Trophoblast cell (in vitro differentiated cells and primary cell): ENCODE measurements at regions not wholly inside any gene's neighbourhood (a gene's known extent, or its start where the extent isn't known, plus 50 kb on each side); places are given as distances from the start of the nearest gene placed in this dataset.

Source experiments
- DNase-seq, 2 donors: peaks; one replicate each; pipeline ENCODE4 v3.0.0-alpha.2; 2016
- H2AFZ ChIP-seq: 2 replicates; pipeline ENCODE4 v1.6.1; 2013; ENCODE audit warnings: low read length, moderate library complexity, mild to moderate bottlenecking; ENCODE audit not compliant: insufficient read depth, poor library complexity
- H2AK5ac ChIP-seq: 2 replicates; pipeline ENCODE4 v1.6.1; 2013; ENCODE audit warnings: mild to moderate bottlenecking, low read length
- H2BK120ac ChIP-seq: 2 replicates; pipeline ENCODE4 v1.6.1; 2013; ENCODE audit warnings: low read length, mild to moderate bottlenecking, moderate library complexity; ENCODE audit not compliant: insufficient read depth, poor library complexity
- H2BK12ac ChIP-seq: 2 replicates; pipeline ENCODE4 v1.6.1; 2013; ENCODE audit warnings: mild to moderate bottlenecking, low read length, moderate library complexity
- H2BK5ac ChIP-seq: 2 replicates; pipeline ENCODE4 v1.6.1; 2013; ENCODE audit warnings: low read length, low read depth, moderate library complexity, mild to moderate bottlenecking; ENCODE audit not compliant: poor library complexity
- H3K14ac ChIP-seq: 2 replicates; pipeline ENCODE4 v1.6.1; 2013; ENCODE audit warnings: mild to moderate bottlenecking, low read length
- H3K18ac ChIP-seq: 2 replicates; pipeline ENCODE4 v1.6.1; 2013; ENCODE audit warnings: mild to moderate bottlenecking, low read length
- H3K23ac ChIP-seq: 2 replicates; pipeline ENCODE4 v1.6.1; 2013; ENCODE audit warnings: low read length
- H3K27ac ChIP-seq: 2 replicates; pipeline ENCODE4 v1.5.1; 2013; ENCODE audit warnings: low read depth, mild to moderate bottlenecking, inconsistent platforms, low read length, moderate library complexity
- H3K27me3 ChIP-seq: 2 replicates; pipeline ENCODE4 v1.6.1; 2013; ENCODE audit warnings: inconsistent platforms, mild to moderate bottlenecking, low read length, moderate library complexity; ENCODE audit not compliant: insufficient read depth
- H3K36me3 ChIP-seq, 2 experiments: 1 replicate in 1 of 2; 2 replicates in 1 of 2; pipeline ENCODE4 v1.6.1; 2013; ENCODE audit warnings: low read length in 2 of 2, mild to moderate bottlenecking in 2 of 2, moderate library complexity in 1 of 2; ENCODE audit not compliant: insufficient read depth in 2 of 2, control insufficient read depth in 1 of 2
- H3K4ac ChIP-seq: 2 replicates; pipeline ENCODE4 v1.6.1; 2013; ENCODE audit warnings: low read depth, mild to moderate bottlenecking, low read length, moderate library complexity
- H3K4me1 ChIP-seq, 2 experiments: 1 replicate in 1 of 2; 2 replicates in 1 of 2; pipeline ENCODE4 v1.6.1; 2013; ENCODE audit warnings: low read length in 2 of 2, mild to moderate bottlenecking in 2 of 2, moderate library complexity in 1 of 2; ENCODE audit not compliant: insufficient read depth in 2 of 2, control insufficient read depth in 1 of 2
- H3K4me2 ChIP-seq: 2 replicates; pipeline ENCODE4 v1.6.1; 2013; ENCODE audit warnings: inconsistent platforms, mild to moderate bottlenecking, low read length, moderate library complexity
- H3K4me3 ChIP-seq: 2 replicates; pipeline ENCODE4 v1.5.1; 2013; ENCODE audit warnings: mild to moderate bottlenecking, low read depth, low read length, inconsistent platforms
- H3K79me1 ChIP-seq: one replicate; pipeline ENCODE4 v1.6.1; 2013; ENCODE audit warnings: low read length
- H3K79me2 ChIP-seq: 2 replicates; pipeline ENCODE4 v1.6.1; 2013; ENCODE audit warnings: low read length, mild to moderate bottlenecking; ENCODE audit not compliant: control insufficient read depth, insufficient read depth, poor library complexity
- H3K9ac ChIP-seq: 2 replicates; pipeline ENCODE4 v1.6.1; 2013; ENCODE audit warnings: mild to moderate bottlenecking, low read length
- H3K9me3 ChIP-seq: 2 replicates; pipeline ENCODE4 v1.6.1; 2013; ENCODE audit warnings: low read depth, mild to moderate bottlenecking, control low read depth, inconsistent platforms, low read length; ENCODE audit not compliant: insufficient read depth
- H4K12ac ChIP-seq: 2 replicates; pipeline ENCODE4 v1.6.1; 2013; ENCODE audit warnings: low read depth, mild to moderate bottlenecking, low read length, moderate library complexity
- H4K8ac ChIP-seq: 2 replicates; pipeline ENCODE4 v1.6.1; 2013; ENCODE audit warnings: low read depth, mild to moderate bottlenecking, low read length, moderate library complexity
- H4K91ac ChIP-seq: one replicate; pipeline ENCODE4 v1.6.1; 2013; ENCODE audit warnings: low read depth, mild to moderate bottlenecking, low read length, moderate library complexity
- WGBS: extraction: QIAGEN DNeasy Blood & Tissue Kit; methylation state at CpG from one replicate; pipeline ENCODE4 v1.1.7; 2013; ENCODE audit warnings: missing lambda C conversion rate; ENCODE audit not compliant: insufficient read length, insufficient coverage; ENCODE audit errors: extremely low coverage; 5-methylcytosine and 5-hydroxymethylcytosine counted together

DNA sequence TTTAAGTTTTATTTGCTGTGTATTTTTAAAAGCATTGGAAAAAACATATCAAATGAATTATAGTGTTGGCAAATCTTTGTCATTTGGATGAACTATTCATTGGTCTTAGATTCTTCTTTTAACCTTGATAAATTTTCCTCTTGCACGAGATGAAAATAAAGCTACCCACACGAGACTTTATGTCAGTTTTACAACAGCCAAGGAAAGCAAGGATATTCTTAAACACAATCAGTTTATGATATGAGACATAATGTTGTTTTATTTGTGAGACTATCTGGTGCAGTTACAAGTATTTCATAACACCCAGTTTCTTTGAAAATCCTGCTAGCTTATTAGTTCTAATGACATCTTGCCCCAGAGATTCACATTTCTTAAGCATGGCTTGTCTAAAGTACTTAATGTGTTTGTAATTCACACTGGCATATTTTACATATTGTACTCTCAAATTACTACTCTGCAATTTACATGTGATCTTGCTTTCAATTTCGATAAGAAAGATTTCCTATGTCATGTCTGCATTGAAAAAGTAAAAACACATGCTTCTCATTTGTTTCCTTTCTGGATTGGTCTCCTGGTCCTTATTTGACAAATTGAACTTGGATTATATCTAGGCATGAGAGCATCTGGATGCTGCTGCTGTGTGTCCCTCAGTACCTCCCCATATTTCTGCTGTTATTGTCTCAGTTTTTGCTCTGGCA is 955.5 kb upstream of the PCDH9 start:
- no peak overlapping the region for H3K27ac ChIP-seq
- H4K8ac ChIP-seq, result no peak overlapping the region
- H3K36me3 ChIP-seq, result no peaks in the 10 kb centered on the region
- no peak overlapping the region for H2BK12ac ChIP-seq
- no peak overlapping the region for H3K4ac ChIP-seq
- H3K18ac ChIP-seq, result no peak overlapping the region
- H3K23ac ChIP-seq, result no peak overlapping the region
- no peak overlapping the region for H2AK5ac ChIP-seq
- H3K4me1 ChIP-seq, result no peaks in the 10 kb centered on the region
- WGBS, result no CpG with 5 or more reads among the region's 3 CpGs
- H3K79me2 ChIP-seq, result no peaks in the 10 kb centered on the region
- no peak overlapping the region for H3K9ac ChIP-seq
- no peaks in the 10 kb centered on the region for H3K79me1 ChIP-seq
- no peak overlapping the region for H4K12ac ChIP-seq
- no peak overlapping the region for H2AFZ ChIP-seq
- no peak overlapping the region for H2BK5ac ChIP-seq
- H3K14ac ChIP-seq, result no peak overlapping the region
- no peaks in the 10 kb centered on the region for H3K9me3 ChIP-seq
- H2BK120ac ChIP-seq, result no peak overlapping the region
- H3K4me3 ChIP-seq, result no peak overlapping the region
- H3K27me3 ChIP-seq, result no peaks in the 10 kb centered on the region
- H4K91ac ChIP-seq, result no peak overlapping the region
- no peak for DNase-seq
- no peak overlapping the region for H3K4me2 ChIP-seq

- Histone ChIP-seq H3K14ac (no peak overlapping the region), H3K27ac (no peak overlapping the region), H3K18ac (no peak overlapping the region), H3K79me2 (no peaks in the 10 kb centered on the region), H3K27me3 (no peaks in the 10 kb centered on the region), H3K36me3 (no peaks in the 10 kb centered on the region), H2BK5ac (no peak overlapping the region), H3K4me3 (no peak overlapping the region), H2BK120ac (no peak overlapping the region), H2AFZ (no peak overlapping the region), H3K9ac (no peak overlapping the region), H4K12ac (no peak overlapping the region), H2AK5ac (no peak overlapping the region), H3K79me1 (no peaks in the 10 kb centered on the region), H2BK12ac (no peak overlapping the region), H4K91ac (no peak overlapping the region), H3K4me1 (no peaks in the 10 kb centered on the region), H4K8ac (no peak overlapping the region), H3K9me3 (no peaks in the 10 kb centered on the region), H3K4me2 (no peak overlapping the region), H3K23ac (no peak overlapping the region), H3K4ac (no peak overlapping the region)
- DNase-seq, result no peak
- WGBS, result no CpG with 5 or more reads among the region's 2 CpGs
Observed at GRCh38 chr13:68176475-68176874, 946.3 kb upstream of the PCDH9 start.

GRCh38 chr13:68174893-68175292 is 944.8 kb upstream of the PCDH9 start:
- no CpG with 5 or more reads among the region's 2 CpGs for WGBS

DNA sequence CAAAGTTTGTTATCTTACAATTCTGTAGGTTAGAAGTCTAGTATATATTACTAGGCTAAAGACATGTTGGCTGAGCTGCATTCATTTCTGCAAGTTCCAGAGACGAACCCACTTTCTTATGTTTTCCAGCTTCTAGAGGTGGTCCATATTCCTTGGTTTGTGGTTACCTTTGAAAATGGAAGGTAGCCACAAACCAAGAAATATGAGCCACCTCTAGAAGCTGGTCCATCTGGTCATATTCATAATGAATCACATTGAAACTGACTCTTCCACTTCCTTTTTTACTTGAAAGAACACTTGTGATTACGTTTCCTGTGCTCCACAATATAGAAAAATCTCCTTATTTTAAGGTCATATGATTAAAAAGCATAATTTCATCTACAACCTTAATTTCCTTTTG is 943.0 kb upstream of the PCDH9 start:
- Histone ChIP-seq H3K14ac (no peak overlapping the region), H3K79me2 (no peaks in the 10 kb centered on the region), H2BK5ac (no peak overlapping the region), H3K4me1 (no peaks in the 10 kb centered on the region), H4K91ac (no peak overlapping the region), H3K9ac (no peak overlapping the region), H4K12ac (no peak overlapping the region), H3K4me3 (no peak overlapping the region), H2AFZ (no peak overlapping the region), H3K27ac (no peak overlapping the region), H3K4ac (no peak overlapping the region), H2AK5ac (no peak overlapping the region), H3K36me3 (no peaks in the 10 kb centered on the region), H2BK12ac (no peak overlapping the region), H3K27me3 (no peaks in the 10 kb centered on the region), H3K4me2 (no peak overlapping the region), H3K79me1 (no peaks in the 10 kb centered on the region), H2BK120ac (no peak overlapping the region), H4K8ac (no peak overlapping the region), H3K18ac (no peak overlapping the region), H3K23ac (no peak overlapping the region), H3K9me3 (peaks cover 3% of the 10 kb centered on the region)
- DNase-seq, result no peak
- WGBS, result no CpG with 5 or more reads among the region's 2 CpGs

More at GRCh38 chr13:68174893-68175292, 944.8 kb upstream of the PCDH9 start:
- Histone ChIP-seq H4K12ac (no peak overlapping the region), H3K23ac (no peak overlapping the region), H4K8ac (no peak overlapping the region), H3K27me3 (no peaks in the 10 kb centered on the region), H3K18ac (no peak overlapping the region), H3K27ac (no peak overlapping the region), H4K91ac (no peak overlapping the region), H2AFZ (no peak overlapping the region), H3K14ac (no peak overlapping the region), H2BK5ac (no peak overlapping the region), H3K4ac (no peak overlapping the region), H3K4me3 (no peak overlapping the region), H3K4me1 (no peaks in the 10 kb centered on the region), H2AK5ac (no peak overlapping the region), H3K79me1 (no peaks in the 10 kb centered on the region), H3K9me3 (peaks cover 3% of the 10 kb centered on the region), H2BK12ac (no peak overlapping the region), H3K79me2 (no peaks in the 10 kb centered on the region), H3K9ac (no peak overlapping the region), H3K36me3 (no peaks in the 10 kb centered on the region), H2BK120ac (no peak overlapping the region), H3K4me2 (no peak overlapping the region)
- DNase-seq, result no peak
